ENCODE measurements at regions not wholly inside any gene's neighbourhood (a gene's known extent, or its start where the extent isn't known, plus 50 kb on each side); places are given as distances from the start of the nearest gene placed in this dataset.

- TF ChIP-seq, protein P1, sequence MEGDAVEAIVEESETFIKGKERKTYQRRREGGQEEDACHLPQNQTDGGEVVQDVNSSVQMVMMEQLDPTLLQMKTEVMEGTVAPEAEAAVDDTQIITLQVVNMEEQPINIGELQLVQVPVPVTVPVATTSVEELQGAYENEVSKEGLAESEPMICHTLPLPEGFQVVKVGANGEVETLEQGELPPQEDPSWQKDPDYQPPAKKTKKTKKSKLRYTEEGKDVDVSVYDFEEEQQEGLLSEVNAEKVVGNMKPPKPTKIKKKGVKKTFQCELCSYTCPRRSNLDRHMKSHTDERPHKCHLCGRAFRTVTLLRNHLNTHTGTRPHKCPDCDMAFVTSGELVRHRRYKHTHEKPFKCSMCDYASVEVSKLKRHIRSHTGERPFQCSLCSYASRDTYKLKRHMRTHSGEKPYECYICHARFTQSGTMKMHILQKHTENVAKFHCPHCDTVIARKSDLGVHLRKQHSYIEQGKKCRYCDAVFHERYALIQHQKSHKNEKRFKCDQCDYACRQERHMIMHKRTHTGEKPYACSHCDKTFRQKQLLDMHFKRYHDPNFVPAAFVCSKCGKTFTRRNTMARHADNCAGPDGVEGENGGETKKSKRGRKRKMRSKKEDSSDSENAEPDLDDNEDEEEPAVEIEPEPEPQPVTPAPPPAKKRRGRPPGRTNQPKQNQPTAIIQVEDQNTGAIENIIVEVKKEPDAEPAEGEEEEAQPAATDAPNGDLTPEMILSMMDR (conservative IDR thresholded peaks at IDR 0.05; ENCODE audit: low read depth, low read length) = no peak
- no peak for TF ChIP-seq EZH2 (IDR thresholded peaks at IDR 0.05; ENCODE audit: borderline replicate concordance, low read depth, low read length, poor library complexity, severe bottlenecking)
Observed at GRCh38 chr4:59695355-59696053, 1504.6 kb upstream of the ADGRL3 start.
